HG02678 (cell line): ENCODE measurements at regions not wholly inside any gene's neighbourhood (a gene's known extent, or its start where the extent isn't known, plus 50 kb on each side); places are given as distances from the start of the nearest gene placed in this dataset.

Experiments used
- ATAC-seq: cut with Tn5 transposase; IDR thresholded peaks from one replicate; pipeline ENCODE4 v1.9.1; 2021; ENCODE audit warnings: mild to moderate bottlenecking, moderate library complexity; ENCODE audit not compliant: unreplicated experiment

GRCh38 chr13:91187522-91187921 lies 160.0 kb upstream of the MIR17HG start:
- ATAC-seq: no peak

- ATAC-seq: no peak
Observed at GRCh38 chr13:91189506-91189905, 158.0 kb upstream of the MIR17HG start.

DNA sequence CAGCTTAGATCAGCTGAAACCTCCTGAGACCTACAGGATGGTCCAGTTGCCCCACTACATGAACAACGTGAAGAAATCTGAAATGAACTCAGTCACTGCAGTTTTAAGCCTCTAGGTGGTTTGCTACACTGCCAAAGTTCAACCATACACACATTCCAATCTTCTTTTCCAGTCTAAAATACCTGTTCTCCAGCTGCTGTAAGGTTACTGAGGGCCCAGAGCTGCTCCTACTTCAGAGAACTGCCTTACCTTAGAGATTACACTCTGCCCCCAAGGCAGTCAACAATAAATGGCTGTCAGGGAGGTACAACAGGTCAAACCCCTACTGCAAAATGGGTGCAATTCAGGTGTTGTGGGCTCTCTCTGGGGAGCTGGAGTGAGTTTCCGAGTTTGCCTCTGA lies 154.1 kb upstream of the MIR17HG start:
- ATAC-seq: no peak

DNA sequence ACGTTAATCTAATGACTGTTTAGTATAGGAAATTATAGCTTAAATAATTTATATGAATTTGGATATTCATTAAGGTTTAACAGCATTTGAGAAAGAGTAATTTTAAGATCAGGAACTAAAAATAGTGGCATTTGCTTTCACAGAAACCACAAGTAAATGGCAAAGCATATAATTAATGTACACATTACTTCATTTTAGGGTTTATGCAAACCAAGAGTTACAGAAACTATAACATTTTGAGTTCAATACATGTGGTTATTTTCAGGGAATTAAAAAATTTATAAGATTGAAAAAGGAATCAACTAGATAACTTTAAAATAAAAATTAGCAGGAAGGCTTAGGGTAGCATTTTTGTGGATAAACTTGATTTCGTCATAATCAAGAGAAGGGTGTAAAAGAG lies 151.7 kb upstream of the MIR17HG start:
- ATAC-seq: no peak

- no peak for ATAC-seq
Observed at GRCh38 chr13:91196958-91197357, 150.5 kb upstream of the MIR17HG start.

DNA sequence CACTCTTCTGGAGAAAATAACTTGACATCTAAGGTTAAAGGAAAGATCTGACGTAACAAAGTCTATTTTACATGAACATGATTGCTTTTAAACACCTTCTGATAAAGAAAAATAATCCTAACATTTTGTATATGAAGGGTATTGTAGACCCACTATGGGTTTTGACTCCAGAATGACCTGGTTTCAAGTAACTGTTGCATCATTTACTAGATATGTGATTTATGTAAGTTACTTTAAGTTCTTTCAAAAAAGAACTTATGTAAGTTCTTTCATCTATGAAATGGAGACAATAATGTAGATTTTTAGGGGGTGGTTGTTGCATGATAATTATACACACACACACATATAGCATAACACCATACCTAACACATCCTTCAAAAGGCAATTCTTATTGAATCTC lies 147.6 kb upstream of the MIR17HG start:
- ATAC-seq: no peak

- ATAC-seq: no peak
Observed at GRCh38 chr13:91200486-91200885, 147.0 kb upstream of the MIR17HG start.

DNA sequence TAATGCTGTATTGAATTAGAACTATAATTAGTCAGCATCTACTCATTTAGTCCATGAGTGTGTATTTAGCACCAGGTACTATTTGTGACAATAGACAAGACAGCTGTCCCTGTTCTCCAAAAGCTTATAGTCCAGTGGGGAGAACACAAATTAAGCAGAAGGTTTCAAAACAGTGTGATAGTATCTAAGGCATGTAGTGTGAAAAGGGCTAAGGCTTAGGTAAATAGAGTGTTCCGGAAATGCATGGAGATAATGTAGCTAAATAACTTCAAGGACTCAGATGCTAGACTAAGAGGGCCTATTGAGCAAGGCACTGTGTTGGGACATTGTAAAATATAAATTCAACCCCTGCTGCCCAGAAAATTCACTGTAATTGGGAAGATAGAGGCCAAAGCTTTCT lies 144.1 kb upstream of the MIR17HG start:
- ATAC-seq: no peak

GRCh38 chr13:91207261-91207660 lies 140.2 kb upstream of the MIR17HG start:
- no peak for ATAC-seq

DNA sequence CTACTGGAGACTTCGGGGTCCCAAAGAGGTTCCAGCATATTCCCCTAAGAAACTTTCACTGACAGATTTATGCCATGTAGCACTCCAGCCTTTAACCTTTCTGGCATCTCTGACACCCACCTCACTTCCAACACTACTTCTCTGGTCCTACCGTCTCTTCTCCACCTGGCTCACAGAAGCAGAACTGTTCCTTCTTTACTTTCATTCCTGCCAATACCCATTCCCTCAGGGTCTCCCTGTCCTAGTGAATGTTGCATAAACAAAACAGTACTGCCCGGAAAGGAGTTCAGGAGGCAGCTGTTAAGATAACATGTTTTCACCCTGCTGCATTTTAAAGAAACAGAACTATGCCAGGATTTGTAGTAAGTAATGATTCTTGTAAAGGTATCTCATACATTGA lies 136.0 kb upstream of the MIR17HG start:
- no peak for ATAC-seq

DNA sequence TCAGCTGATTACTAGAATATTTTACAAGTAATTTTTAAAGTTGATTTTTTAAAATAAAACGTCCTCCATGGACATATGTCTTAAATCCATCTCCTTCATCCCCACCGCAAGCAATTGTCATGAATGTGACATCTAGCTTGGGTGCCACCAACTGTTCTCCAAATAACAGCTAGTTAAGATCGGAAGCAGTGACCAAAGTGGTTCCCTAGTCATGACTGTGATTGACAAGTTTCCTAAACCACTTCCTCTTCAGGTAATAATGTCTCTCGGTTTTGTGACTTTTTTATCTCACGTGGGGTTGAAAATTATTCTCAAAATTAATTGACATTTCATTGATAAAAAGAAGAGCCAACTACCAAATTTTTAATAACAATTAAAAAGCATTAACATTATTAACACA lies 135.3 kb upstream of the MIR17HG start:
- ATAC-seq: no peak

DNA sequence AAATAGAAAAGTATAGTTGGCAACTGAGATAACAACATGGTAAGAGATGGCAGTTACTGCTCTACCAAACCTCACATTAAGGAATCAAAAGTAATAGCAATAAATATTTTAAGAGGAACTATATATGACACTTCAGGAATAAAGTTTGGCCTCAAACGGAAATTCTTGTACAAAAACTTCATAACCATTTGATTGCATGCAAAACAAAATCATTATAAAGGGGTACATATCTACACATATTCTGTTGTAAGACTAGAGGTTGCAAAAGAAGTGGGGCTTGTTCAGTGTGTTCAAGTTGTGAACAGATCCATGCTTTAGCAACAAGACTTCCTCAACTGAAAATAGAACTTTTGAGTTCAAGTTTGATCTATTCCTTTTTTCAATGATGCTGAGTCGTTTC lies 133.5 kb upstream of the MIR17HG start:
- ATAC-seq: no peak

DNA sequence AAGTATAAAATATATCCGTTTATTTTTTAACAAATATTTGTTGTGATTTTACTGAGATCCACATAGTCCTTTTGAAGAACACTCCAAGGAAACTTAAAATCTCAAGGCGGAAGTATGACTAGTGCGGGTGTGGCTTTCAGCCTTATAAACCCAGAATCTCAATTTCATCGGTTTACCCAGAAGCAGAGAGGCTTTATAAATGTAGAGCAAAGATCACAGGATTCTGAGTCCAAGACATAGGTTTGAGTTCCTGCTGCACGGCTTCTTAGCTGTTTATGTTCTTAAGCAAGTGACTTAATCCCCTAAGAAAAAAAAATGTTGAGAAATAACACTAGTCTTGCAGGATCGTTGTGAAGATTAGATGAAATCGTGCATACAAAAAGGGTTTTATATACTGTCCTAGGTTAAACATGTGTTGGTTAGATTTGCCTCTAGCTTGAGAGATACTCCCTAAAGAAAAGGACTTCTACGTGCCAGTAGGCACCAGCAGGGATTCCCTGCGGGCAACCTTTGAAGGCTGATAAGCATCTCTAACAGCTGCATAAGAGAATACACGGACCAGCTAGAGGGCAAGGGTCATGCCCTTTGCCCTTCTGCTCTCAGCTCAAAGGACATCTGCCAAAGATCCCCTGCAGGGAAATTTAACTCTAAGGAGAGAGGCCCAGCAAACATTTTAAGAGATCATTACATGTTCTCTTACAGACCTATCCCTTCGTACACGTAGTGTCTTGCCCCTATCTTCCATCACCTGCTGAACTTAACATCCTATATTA lies 130.4 kb upstream of the MIR17HG start:
- ATAC-seq: no peak

DNA sequence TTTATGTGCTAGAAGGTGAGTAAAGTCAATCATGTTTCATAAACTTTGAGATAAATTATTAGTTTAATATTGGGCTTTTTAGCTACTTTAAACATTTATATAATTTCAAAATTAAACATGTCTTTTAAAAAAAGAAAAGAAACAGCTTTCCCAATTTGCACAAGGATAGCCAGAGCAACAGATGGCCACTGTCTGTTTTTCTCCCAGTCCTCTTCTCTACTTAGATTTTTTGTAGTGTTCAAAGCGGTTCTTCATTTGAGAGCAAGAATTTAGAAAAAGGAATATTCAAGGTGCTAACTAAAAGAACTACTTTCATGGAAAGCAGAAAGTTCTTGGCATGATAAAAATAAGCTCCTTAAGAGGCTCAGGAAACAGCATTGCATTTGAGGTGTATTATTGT lies 128.3 kb upstream of the MIR17HG start:
- ATAC-seq: no peak

DNA sequence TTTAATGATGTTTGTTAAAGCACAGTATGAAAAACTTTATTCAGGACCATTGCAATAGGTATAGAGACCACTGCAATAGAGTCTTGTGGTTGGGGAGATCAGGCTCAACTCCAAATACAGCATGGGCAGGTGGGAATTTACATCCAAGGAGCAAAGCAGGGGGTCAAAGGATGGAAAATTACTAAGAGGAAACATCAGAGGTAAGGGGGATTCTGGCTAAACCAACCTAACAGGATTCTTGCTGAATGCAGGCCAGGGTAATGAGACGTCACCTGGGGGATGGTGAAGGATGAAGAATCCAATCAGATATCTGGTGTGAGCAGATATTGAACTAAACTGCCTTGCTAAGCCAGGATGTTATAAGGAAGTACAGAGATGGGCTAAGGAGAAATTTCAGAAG lies 126.6 kb upstream of the MIR17HG start:
- ATAC-seq: no peak

DNA sequence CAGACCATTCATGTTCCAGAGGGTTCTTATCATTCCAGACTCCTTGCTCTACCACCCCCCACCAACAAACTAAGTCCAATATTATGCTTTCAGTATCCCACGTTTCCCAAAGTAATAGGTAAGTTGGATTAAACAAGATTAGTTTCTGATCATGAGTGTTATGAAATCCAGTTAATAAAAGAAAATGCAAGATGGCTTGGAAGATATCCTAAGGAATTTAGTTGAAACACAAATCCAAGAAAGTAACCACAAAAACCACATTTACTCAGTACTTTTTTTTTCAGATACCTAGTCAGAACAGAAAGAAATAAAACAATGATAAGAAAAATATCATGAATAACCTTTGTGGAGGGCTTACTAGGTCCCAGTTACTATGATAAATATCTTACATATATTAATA lies 119.4 kb upstream of the MIR17HG start:
- ATAC-seq: no peak

DNA sequence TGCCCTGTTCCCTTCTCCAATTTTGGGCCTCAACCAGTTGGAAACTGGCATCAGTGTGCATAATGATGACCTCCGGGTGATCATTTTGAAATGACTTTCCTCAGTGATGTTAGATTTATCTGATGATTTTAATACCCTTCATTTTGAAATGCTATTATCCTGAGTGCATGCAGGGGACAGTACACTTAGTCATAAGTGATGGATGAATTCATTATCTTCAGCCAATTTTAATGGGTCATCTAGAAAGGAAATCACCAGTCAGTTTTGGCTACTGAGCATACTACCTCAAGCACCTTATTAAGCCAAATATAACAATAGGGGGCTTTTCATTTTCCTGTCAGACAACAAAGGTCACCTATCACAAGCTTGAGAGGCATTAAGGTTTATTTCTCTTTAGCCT lies 118.5 kb upstream of the MIR17HG start:
- no peak for ATAC-seq

- ATAC-seq: no peak
Observed at GRCh38 chr13:91232716-91233115, 114.8 kb upstream of the MIR17HG start.

GRCh38 chr13:91233291-91233690 lies 114.2 kb upstream of the MIR17HG start:
- ATAC-seq: no peak

- no peak for ATAC-seq
Observed at GRCh38 chr13:91236182-91236581, 111.3 kb upstream of the MIR17HG start.

- ATAC-seq: no peak
Observed at GRCh38 chr13:91236921-91237320, 110.6 kb upstream of the MIR17HG start.

DNA sequence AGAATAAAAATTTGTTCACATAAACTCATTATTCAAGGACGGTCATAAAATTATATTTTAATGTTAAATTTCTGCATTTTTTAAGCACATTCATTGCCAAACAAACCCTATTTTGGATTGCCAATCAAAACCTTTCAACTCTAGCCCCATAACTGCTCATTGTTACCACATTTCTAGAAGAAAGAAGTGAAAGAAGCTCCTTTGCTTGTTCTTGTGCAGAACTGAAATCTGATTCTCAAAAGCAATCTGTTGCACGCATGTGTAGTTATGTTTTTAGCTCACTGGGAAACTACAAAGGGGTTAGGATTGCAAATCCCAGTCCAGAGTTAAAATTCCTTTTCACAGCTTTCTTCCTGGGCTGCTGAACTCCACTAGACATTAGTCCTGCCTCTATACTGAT lies 109.5 kb upstream of the MIR17HG start:
- ATAC-seq: no peak

DNA sequence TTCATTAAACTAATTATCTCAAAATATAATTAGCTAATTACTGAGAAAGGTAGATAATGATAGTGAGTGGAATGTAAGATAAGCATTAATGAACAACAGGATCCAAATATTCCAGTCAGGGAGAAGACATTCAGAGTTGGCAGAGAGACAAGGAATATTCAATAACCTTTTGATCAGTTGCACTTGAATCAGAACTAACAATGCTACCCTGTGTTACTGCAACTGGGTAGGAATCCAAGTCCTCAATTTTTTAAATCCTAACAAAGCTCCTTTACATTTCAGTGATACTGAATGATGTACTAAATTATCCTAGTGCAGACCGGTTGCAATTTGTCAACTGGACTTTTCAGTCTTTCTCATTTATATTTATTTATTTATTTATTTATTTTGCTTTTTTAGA lies 107.1 kb upstream of the MIR17HG start:
- ATAC-seq: no peak
